GM21619 (cell line): ENCODE measurements at regions not wholly inside any gene's neighbourhood (a gene's known extent, or its start where the extent isn't known, plus 50 kb on each side); places are given as distances from the start of the nearest gene placed in this dataset.

Source experiments
- ATAC-seq: cut with Tn5 transposase; IDR thresholded peaks from one replicate; pipeline ENCODE4 v1.9.1; 2021; ENCODE audit not compliant: unreplicated experiment

DNA sequence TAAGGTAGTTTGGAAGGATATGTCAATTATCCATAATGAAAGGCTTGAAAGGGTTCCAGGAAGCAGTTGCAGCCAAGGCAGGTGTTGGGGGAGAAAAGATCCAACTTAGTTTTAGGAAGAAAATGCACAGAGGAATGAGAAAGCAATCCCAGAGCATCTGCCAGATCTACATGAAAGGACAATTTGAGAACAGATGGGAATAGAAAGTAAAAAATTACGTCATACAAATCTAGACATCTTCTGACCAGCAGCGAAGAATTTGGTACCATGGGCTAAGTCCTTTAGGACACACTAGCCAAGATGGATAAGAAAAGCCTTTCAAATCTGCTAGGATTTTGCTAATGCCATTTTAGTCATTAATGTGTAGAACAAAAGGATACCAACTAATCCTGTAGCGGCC is 244.1 kb upstream of the PRR16 start:
- ATAC-seq = no peak

DNA sequence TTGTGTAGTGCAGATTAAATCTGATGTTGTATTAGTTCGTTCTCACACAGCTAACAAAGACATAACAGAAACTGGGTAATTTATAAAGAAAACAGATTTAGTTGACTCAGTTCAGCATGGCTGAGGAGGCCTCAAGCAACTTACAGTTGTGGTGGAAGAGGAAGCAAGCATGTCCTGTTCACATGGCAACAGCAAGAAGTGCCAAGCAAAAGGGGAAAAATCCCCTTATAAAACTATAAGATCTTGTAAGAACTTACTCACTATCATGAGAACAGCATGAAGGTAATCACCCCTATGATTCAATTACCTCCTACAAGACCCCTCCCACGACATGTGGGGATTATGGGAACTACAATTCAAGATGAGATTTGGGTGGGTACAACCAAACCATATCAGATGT is 238.6 kb upstream of the PRR16 start:
- ATAC-seq = no peak

DNA sequence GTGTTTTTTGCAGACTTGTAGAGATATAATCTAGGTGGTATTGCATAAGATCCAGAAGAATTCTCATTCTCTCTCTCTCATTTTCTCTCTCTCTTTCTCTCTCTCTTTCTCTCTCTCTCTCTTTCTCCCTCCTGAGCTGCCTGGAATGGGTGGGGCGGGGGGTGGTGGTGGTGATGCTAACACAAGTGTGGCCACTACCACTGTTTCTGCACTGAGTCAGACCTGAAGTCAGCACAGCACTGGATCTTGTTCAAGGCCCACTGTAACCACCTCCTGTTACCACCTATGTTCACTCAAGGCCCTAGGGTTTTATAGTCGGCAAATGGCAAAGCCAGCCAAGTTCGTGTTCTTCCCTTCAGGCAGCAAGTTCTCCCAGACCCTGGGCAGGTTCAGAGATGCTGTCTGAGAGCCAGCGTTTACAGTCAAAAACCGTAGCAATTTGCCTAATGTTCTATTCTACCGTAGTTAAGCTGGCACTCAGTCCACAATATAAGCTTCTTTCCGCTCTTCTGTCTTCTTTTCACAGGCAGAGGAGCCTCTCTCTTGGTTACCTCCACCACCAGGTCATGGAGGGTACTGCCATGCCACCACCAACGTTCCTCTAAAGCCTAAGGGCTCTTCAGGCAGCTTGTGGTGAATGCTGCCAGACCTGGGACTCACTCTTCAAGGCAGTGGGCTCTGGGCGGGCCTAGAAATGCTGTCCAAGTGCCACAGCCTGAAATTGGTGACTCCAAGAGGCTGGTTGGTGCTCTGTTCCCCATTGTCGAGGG is 235.7 kb upstream of the PRR16 start:
- no peak for ATAC-seq

DNA sequence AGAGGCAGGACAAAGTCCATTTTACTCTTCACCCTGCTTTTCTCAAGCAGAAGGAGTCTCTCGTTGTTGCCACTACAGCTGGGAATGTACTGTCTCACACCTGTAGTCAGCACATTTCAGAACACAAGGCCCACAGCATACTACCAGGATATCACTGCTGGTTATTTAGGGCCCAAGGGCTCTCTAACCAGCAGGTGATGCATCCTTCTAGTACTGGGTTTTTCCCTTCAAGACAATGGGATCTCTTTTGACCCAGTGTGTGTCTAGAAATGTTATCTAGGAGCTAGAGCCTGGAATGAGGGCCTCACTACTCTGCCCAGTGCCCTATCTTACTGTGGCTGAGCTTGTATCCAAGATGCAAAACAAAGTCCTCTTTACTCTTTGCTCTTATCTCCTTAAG is 235.1 kb upstream of the PRR16 start:
- no peak for ATAC-seq

DNA sequence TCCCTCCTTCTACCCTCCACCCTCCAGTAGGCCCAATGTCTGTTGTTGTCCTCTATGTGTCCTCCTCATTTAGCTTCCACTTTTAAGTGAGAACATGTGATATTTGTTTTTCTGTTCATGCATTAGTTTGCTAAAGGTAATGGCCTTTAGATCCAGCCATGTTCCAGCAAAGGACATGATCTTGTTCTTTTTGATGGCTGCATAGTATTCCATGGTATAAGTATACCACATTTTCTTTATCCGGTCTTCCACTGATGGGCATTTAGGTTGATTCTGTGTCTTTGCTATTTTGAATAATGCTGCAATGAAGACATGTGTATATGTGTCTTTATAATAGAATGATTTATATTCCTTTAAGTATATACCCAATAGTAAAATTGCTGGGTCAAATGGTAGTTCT is 232.5 kb upstream of the PRR16 start:
- ATAC-seq = no peak

DNA sequence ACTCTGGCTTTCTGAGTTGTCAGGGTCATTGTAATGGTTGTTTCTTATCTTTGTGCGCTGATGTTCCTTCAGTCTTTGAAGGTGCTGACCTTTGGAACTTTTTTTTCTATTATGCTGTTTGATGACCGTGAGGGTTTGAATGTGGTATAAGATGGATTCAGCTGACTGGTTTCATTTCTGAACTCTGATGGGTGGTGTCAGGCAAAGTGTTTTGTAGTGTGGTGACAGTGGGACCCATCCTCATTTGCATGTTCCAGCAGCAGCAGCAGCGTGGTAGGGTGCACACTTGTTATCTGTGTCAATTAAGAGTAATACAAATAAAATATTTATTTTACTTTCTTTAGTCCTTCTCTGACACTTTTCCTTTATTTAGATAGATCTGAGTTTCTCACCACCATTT is 227.7 kb upstream of the PRR16 start:
- ATAC-seq = peak; percentile 61

DNA sequence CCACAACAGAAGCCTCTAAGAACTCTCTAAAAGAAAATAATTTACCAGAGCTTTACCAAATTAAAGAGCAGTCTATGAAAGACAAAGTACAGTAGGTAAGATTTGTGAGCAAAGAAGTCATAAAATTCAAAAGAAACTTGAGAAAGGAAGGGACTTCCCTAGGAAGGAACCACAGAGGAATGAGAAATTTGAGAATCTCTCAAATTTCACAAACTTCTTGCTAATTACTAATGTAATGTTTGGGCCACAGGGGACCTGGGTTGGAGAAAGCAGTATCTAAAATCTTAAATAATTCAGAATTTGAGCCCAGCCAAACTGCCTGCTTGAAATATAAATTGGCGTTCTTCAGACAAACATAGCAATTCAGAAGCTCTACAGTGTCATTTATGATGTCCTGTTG is 225.0 kb upstream of the PRR16 start:
- ATAC-seq = no peak

DNA sequence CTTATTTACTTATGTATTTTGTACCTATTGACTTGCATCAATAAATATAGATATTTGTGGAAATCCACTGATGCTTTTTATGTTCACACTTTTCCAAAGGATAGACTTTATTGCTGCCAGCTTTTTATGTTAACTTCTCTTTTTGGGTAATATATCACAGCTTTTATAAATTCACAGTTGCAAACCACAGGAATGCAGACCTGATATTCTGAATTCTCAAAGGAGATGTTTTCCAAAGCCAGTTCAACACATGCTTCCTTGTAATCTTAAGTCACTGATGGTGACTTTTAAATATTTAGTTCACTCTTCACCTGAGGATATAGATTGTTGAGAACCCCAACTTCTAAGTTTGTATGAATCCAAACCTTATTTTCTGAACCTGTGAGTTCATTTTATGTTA is 223.4 kb upstream of the PRR16 start:
- no peak for ATAC-seq

DNA sequence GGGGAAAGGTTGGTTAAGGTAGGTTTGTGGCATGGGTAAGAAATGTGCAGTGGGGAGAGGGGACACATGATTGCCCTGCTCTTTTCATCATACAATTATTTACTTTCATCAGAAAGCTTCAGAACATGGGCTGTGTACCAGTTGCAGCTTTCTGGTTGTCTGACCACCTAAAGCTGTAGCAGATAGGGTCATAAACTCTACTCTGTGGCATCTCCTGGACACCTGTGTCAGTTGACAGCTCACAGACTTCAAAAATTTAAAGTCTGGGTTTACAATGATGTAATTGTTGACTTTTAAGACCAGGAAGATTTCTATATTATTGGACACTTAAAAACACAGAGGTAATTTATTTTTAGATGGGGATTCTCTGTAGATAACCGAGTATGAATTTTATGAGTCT is 222.7 kb upstream of the PRR16 start:
- no peak for ATAC-seq

DNA sequence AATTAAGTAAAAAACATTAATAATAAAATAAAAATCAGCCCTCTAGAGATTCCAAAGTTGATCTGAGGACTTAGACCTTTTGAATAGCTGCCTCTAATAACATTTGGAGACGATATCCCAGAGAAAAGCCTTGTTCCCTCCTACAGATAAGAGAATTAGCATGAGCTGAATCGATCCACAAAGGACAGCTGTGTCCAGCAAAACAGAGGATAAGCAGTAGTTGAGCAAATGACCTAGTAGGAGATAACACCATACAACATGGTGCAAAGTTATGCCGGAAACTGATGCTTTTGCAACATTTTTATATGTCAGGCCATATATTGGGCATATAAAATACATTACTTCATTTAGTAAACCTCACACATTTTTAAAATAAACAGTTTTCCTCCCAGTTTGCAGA is 212.2 kb upstream of the PRR16 start:
- ATAC-seq = no peak

DNA sequence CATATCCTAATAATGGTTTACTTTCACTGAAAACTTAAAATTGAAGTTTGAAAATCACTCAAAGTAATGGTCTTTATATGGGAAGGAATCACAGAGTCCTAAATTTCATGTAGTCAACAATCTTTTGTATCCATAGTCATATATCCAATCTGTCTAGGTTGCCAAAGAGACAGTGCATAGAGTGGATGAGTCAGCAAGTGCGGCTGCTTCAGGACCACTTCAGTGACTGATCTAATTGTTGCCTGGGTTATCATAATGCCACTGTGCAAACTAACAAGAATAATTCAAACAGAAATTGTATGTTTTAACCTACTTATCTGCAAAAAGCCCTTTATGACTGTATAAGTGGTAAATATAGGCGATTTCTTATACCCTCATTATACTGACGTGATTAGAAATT is 211.3 kb upstream of the PRR16 start:
- ATAC-seq = no peak

DNA sequence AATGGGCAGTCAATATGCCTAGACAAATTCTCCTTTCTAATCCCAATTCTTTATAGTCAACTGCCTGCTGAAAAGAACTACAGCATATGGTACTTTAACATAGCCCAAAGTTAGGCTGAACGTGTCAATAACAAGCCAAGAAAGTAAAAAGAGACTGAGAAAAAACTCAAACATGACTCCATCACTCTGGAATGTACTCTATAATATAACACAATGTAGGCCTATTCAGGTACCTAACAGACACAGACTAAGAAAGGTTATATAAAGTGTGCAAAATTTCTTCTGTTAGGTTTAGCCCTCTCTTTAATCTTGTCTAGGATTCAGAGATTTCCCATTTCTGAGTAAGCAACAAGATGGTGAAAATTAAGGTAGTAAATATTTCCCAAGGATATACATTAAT is 209.7 kb upstream of the PRR16 start:
- ATAC-seq = no peak

DNA sequence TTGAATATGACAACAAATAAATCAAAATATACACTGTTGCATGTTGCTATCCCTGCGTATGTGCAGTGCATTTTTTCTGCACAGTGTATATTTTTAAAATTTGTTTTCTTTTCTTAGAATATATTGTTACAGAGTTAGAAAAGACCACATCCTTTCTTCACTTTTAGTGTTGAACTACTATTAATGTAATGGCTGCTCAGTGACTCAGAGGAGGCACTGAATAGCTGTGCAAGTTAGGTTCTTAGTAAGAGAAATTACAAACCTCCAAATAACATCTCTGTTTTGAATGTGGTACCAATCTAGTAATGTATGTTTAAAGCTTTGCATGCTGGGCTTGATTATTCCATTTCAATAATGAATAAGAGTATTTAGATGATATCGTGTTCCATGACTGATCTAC is 208.9 kb upstream of the PRR16 start:
- ATAC-seq = no peak

DNA sequence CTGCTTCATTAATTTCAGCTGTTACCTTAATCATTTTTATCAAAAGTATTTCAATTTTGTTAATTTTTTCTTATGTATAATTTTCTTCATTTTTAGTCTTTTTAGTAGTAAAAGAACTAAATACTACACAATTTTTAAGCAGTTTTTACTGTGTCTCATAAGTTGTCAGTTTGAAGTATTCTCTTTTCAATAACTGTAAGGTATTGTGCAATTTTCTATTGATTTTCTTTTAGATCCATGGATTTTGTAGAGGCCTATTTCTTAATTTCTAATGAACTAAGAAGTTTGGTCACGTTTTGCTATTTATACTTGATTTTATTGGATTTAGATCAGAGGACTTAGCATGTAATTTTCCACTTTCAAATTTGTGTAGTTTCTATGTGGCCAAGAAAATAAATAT is 207.7 kb upstream of the PRR16 start:
- no peak for ATAC-seq

DNA sequence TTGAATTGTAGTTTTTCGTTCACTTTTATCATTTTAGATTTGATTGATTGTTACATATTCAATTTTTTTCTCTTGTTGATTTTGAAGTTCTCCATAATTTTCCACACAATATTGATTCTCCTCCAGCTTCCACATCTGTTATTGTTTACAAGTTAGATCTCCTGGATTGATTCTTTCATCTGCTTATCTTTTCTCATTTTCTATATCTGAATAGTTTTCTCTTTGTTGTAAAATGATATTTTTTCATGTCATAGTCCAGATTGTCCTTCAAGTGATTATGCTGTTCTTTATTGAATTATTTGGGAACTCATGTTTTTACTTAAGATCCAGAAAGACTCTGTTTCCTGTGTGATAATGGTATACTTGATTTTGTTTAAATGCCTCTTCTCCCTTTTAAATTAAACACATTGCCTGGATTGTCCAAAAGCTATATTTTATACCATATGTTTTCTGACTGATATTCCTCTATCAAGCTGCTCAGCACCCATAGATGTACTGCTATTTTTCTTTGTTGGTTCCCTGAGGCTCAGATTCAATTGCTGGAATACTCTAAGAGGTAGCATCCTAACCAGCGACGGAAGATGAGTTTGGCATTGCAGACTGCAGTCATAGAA is 206.6 kb upstream of the PRR16 start:
- no peak for ATAC-seq

DNA sequence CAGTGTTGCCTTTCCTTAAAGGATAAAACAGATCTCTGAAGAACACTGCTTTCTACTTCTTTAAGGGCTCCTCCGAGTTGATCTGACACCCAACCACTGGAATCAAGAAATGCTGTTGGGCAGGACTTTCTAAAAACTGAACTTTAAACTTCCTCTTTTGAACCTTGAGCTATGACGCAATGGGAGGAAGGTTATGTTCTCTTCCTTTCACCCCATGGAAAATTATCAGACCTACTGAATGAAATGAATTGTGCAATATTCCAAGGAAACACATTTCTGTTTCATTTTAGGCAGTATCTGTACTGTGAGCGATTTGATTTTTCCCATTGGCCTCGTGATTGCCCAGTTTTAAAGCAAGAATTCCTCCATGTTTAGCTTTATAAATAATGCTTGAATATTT is 206.0 kb upstream of the PRR16 start:
- no peak for ATAC-seq

DNA sequence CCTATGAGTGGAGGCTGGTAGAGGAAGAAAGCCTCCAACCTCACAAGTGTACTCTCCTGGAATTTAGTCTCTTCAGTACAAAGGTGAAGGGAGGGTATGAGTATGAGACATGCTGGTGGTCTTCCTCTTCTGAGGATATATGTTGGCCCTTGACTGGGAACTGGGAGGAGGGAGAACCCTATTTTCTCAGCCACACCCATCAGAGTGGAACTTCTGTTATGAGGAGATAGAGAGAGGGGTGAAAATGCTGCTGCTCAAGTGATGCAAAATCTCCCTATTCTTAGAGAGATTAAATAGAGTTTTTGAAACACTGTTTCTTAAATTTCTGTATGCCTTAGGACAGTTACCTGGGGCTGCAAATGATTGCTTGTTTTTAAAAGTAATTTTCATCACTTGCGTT is 203.4 kb upstream of the PRR16 start:
- no peak for ATAC-seq

DNA sequence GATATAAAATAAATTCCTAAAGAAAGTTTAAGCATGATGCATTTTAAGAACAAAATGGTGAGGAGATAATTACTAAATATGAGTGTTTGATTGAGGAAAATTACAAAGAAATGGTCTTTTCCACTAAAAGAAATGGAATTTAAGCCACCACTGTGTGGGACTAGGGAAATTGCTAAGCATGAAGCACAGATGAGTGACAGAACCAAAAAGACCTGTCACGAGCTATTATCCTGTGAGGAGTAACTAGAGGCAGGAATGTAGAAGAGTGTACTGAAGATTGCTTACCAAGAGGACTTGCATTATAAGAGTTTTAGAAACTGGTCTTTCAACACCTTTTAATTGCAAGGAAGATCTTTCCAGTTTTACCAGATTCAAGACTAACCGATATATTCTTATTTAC is 193.6 kb upstream of the PRR16 start:
- ATAC-seq = no peak

DNA sequence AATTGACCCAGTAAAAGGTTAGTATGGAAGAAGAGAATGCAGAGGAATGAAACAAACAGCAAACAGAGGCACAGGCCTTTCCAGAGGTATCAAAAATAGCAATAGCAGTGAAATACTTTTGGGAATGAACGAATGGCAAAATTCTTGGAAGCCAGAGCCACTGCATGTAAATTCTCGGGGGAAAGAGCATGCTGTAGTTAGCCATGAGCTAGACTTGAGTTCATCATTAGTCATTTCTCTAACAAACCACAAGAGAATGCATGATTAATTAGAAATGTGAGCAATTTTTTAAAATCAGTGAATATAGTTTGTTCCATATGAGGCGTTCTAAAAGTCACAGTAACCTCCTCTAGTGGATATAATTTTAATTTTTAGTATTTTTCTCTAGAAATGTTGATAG is 170.3 kb upstream of the PRR16 start:
- no peak for ATAC-seq

DNA sequence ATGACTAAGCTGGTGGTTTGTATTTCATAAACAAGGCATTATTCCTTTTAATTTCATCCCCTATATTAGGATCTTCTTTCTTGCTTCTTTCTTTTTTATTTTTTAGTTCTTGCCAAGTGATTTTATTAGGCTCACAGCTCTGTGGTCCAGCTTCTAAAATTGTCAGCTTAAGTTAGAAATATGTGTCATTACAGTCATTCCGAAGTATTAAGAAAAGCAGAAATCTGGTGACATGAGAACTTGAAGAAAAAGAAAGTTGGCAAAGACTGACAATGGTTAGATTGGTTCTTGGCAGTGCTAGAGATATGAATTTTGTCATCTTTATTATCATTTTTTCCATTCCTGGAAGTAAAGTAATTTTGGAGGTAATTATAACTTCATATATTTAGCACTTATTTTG is 166.5 kb upstream of the PRR16 start:
- ATAC-seq = no peak

DNA sequence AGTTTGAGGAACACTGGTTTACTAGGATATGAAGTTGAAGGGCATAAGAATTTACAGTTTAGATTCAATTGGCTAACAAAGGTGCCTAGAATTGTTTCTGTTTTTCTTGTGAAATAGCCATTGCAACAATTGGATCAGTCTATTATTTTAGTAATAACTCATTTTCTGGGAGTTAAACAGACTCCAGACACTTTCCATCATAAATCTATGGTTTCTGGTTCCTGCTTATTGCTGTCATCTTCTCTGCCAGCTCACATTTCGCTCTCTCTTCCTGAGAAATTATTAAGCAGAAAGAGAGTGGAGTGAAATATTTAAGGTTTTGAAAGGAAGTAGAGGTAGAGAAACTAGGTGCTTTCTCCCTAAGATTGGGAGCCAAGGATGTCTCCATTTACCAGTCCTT is 165.1 kb upstream of the PRR16 start:
- ATAC-seq = no peak

DNA sequence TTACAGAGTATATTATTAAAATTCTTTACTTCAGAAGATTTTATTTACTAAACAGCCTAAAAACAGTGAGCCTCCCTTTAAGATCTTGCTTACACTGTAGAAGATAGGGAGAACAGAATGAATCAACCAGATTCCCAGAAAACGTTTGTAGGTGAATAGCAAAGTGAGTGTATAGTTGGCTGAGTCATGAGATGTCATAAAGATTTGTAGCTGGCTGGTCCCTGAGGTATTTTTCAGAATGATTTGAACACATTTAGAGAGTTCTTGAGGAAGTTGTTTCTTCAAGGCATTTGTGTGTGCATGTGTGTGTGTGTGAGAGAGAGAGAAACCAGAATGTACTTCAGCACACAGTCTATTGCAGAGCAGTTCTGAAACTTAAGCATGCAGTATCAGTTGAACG is 159.4 kb upstream of the PRR16 start:
- ATAC-seq = no peak

DNA sequence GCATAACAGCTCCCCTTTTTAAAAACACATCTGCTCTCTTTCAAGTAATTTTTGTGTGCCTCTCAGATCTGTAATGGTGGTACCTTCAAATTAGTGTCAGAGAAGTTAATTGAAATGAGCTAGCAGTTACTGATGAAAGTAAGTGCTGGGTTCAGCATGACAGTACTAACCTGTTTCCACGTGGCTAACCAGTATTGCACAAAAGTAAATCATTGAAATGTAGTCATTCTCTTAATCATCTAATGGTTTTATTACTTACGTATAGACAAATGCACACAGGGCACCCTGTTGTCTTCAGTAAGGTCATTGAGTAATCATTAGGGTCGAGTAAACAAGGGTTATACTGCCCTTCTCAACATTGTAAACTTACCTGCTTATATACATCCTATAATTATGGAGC is 157.8 kb upstream of the PRR16 start:
- ATAC-seq = no peak
